HEK293 (cell line): ENCODE measurements at regions not wholly inside any gene's neighbourhood (a gene's known extent, or its start where the extent isn't known, plus 50 kb on each side); places are given as distances from the start of the nearest gene placed in this dataset.

Experiments
- CTCF ChIA-PET: fragments of 350-600 bp; formaldehyde crosslinking; extraction: SDS; loops from one replicate; lab custom pipeline; 2021; ENCODE audit warnings: antibody characterized with exemption; lab: Yijun Ruan, JAX
- POLR2A ChIA-PET: fragments of 300-600 bp; formaldehyde crosslinking; extraction: SDS; loops from one replicate; lab custom pipeline; 2020; ENCODE audit warnings: antibody characterized with exemption, inconsistent platforms; lab: Yijun Ruan, JAX
- H3K27ac ChIP-seq: fragments of 200-500 bp; sonication (Bioruptor generic); 2 replicates; pipeline ENCODE4 v1.5.1; 2014; ENCODE audit warnings: low read depth, low read length, control low read depth, inconsistent platforms; ENCODE audit errors: extremely low read depth
- H3K36me3 ChIP-seq, 2 experiments: fragments of 200-500 bp in 1 of 2; sonication (Bioruptor generic) in 1 of 2; 1 replicate in 1 of 2; 2 replicates in 1 of 2; pipeline ENCODE4 v1.5.1; 2014 to 2017; ENCODE audit warnings: inconsistent platforms in 2 of 2, low read length in 2 of 2; ENCODE audit not compliant: control insufficient read depth in 2 of 2, insufficient read depth in 1 of 2
- H3K4me1 ChIP-seq: fragments of 200-500 bp; sonication (Bioruptor generic); 2 replicates; pipeline ENCODE4 v1.5.1; 2014; ENCODE audit warnings: mild to moderate bottlenecking, low read length, inconsistent platforms; ENCODE audit not compliant: control insufficient read depth, insufficient read depth
- H3K4me3 ChIP-seq: 2 replicates; pipeline ENCODE4 v1.5.1; 2011; ENCODE audit warnings: low read depth, mild to moderate bottlenecking, control low read depth, low read length, moderate library complexity
- H3K9me3 ChIP-seq: fragments of 200-500 bp; sonication (Bioruptor generic); 2 replicates; pipeline ENCODE4 v1.5.1; 2014; ENCODE audit warnings: low read depth, low read length, inconsistent platforms; ENCODE audit not compliant: control insufficient read depth, insufficient read depth
- EGR2 ChIP-seq: fragments of 450-650 bp; formaldehyde crosslinking; IDR thresholded peaks from 2 replicates; pipeline ENCODE4 v1.5.1; 2016; ENCODE audit warnings: low read depth, missing biosample characterization, missing genetic modification characterization
- FEZF1 ChIP-seq: fragments of 450-650 bp; formaldehyde crosslinking; IDR thresholded peaks from 2 replicates; pipeline ENCODE4 v1.5.1; 2016; ENCODE audit warnings: missing biosample characterization, missing genetic modification characterization
- SCRT2 ChIP-seq: fragments of 450-650 bp; formaldehyde crosslinking; IDR thresholded peaks from 2 replicates; pipeline ENCODE4 v1.5.1; 2016; ENCODE audit warnings: missing biosample characterization, missing genetic modification characterization
- SP3 ChIP-seq: fragments of 450-650 bp; formaldehyde crosslinking; IDR thresholded peaks from 2 replicates; pipeline ENCODE4 v1.5.1; 2016; ENCODE audit warnings: missing biosample characterization, missing genetic modification characterization
- ZBTB17 ChIP-seq: fragments of 450-650 bp; formaldehyde crosslinking; IDR thresholded peaks from 2 replicates; pipeline ENCODE4 v1.5.1; 2016; ENCODE audit warnings: missing biosample characterization, missing genetic modification characterization
- ZFHX2 ChIP-seq: fragments of 450-650 bp; formaldehyde crosslinking; conservative IDR thresholded peaks from 2 replicates; pipeline ENCODE4 v1.5.1; 2016; ENCODE audit warnings: missing biosample characterization, missing genetic modification characterization
- ZFP69B ChIP-seq: fragments of 450-650 bp; formaldehyde crosslinking; IDR thresholded peaks from 2 replicates; pipeline ENCODE4 v1.5.1; 2016; ENCODE audit warnings: missing biosample characterization, missing genetic modification characterization
- ZNF2 ChIP-seq: fragments of 450-650 bp; formaldehyde crosslinking; IDR thresholded peaks from 2 replicates; pipeline ENCODE4 v1.5.1; 2016; ENCODE audit warnings: missing biosample characterization, missing genetic modification characterization
- ZNF335 ChIP-seq: fragments of 450-650 bp; formaldehyde crosslinking; conservative IDR thresholded peaks from 2 replicates; pipeline ENCODE4 v1.5.1; 2016; ENCODE audit warnings: missing biosample characterization, missing genetic modification characterization
- ZNF433 ChIP-seq: fragments of 450-650 bp; formaldehyde crosslinking; IDR thresholded peaks from 2 replicates; pipeline ENCODE4 v1.5.1; 2016; ENCODE audit warnings: missing biosample characterization, missing genetic modification characterization, low read depth
- ZNF501 ChIP-seq: fragments of 450-650 bp; formaldehyde crosslinking; IDR thresholded peaks from 2 replicates; pipeline ENCODE4 v1.5.1; 2016; ENCODE audit warnings: missing biosample characterization, missing genetic modification characterization
- ZNF610 ChIP-seq: fragments of 450-650 bp; formaldehyde crosslinking; IDR thresholded peaks from 2 replicates; pipeline ENCODE4 v1.5.1; 2016; ENCODE audit warnings: missing biosample characterization, missing genetic modification characterization, borderline replicate concordance
- ZNF707 ChIP-seq: fragments of 450-650 bp; formaldehyde crosslinking; IDR thresholded peaks from 2 replicates; pipeline ENCODE4 v1.5.1; 2016; ENCODE audit warnings: missing biosample characterization, missing genetic modification characterization
- ZNF843 ChIP-seq: fragments of 450-650 bp; formaldehyde crosslinking; IDR thresholded peaks from 2 replicates; pipeline ENCODE4 v1.5.1; 2016; ENCODE audit warnings: missing biosample characterization, missing genetic modification characterization
- ZSCAN30 ChIP-seq: fragments of 450-650 bp; IDR thresholded peaks from 2 replicates; pipeline ENCODE4 v1.5.1; 2018; ENCODE audit warnings: missing biosample characterization, mild to moderate bottlenecking, missing genetic modification characterization, moderate library complexity
- TF ChIP-seq, protein P1 (sequence below): fragments of 450-650 bp; formaldehyde crosslinking; optimal IDR thresholded peaks from 2 replicates; pipeline ENCODE3; 2016; ENCODE audit warnings: missing biosample characterization, mild to moderate bottlenecking, missing genetic modification characterization
- TF ChIP-seq, protein P2 (sequence below): fragments of 450-650 bp; formaldehyde crosslinking; IDR thresholded peaks from 2 replicates; pipeline ENCODE4 v1.5.1; 2016; ENCODE audit warnings: missing biosample characterization, missing genetic modification characterization
- TF ChIP-seq, protein P3 (sequence below): sonication (generic); formaldehyde crosslinking; IDR thresholded peaks from 2 replicates; pipeline ENCODE4 v1.8.1; 2022; ENCODE audit warnings: mild to moderate bottlenecking, moderate library complexity, missing genetic modification reagents
- TF ChIP-seq, protein P4 (sequence below): fragments of 450-650 bp; formaldehyde crosslinking; IDR thresholded peaks from 2 replicates; pipeline ENCODE4 v1.5.1; 2016; ENCODE audit warnings: missing biosample characterization, missing genetic modification characterization
- TF ChIP-seq, protein P5 (sequence below): fragments of 450-650 bp; formaldehyde crosslinking; IDR thresholded peaks from 2 replicates; pipeline ENCODE4 v1.5.1; 2016; ENCODE audit warnings: missing biosample characterization, missing genetic modification characterization
- TF ChIP-seq, protein P6 (sequence below): fragments of 450-650 bp; formaldehyde crosslinking; IDR thresholded peaks from 2 replicates; pipeline ENCODE4 v1.5.1; 2016; ENCODE audit warnings: missing biosample characterization, missing genetic modification characterization
- TF ChIP-seq, protein P7 (sequence below): fragments of 450-650 bp; formaldehyde crosslinking; IDR thresholded peaks from 2 replicates; pipeline ENCODE4 v1.5.1; 2016; ENCODE audit warnings: missing biosample characterization, missing genetic modification characterization
- TF ChIP-seq, protein P8 (sequence below): fragments of 450-650 bp; formaldehyde crosslinking; IDR thresholded peaks from 2 replicates; pipeline ENCODE4 v1.5.1; 2016; ENCODE audit warnings: missing biosample characterization, missing genetic modification characterization

DNA sequence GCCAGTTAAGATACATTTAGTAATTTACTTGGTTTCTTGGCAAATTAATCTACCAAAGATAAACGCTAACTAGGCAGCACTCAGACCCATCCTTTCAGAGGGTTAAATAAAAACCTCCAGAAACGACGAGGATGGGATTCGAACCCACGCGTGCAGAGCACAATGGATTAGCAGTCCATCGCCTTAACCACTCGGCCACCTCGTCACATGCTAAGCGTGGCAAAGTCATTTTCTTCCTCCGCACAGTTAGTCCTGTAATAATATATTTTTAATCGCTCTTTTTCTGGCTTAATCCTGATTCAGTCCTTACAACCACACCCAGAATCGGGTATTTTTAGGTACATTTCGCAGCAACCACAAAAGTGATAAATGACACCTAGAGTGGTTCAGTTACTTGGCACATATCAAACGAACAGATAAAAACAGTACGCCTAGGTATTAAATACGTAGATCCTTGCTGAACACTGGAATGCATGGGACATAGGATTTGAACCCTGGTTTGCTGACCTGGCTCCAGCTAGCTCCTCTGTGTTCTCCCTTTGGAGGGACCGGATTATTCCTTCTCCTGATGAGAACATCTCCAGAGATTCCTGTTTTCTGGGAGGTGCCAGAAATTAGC, 71.6 kb downstream of the GPX5 start:
- peak overlapping the region; percentile 37; the same call in 1 of the 2 replicates for H3K27ac ChIP-seq
- no peaks in the 10 kb centered on the region for H3K36me3 ChIP-seq
- H3K4me3 ChIP-seq, result peak overlapping the region; percentile 48
- no peaks in the 10 kb centered on the region for H3K4me1 ChIP-seq
- CTCF ChIA-PET, result interaction anchor here (0.7 to 1.6 kb wide), 4 partner anchors 9 to 54 kb away, joined by 3 to 6 read pairs (median 4); no protein-coding TSS in a partner anchor
- POLR2A ChIA-PET, result interaction anchor here (0.5 to 2.5 kb wide), 4 partner anchors 8 to 77 kb away, joined by 3 to 16 read pairs (median 6); a partner anchor contains a TSS
- H3K9me3 ChIP-seq, result no peaks in the 10 kb centered on the region
- TF ChIP-seq, protein P1, sequence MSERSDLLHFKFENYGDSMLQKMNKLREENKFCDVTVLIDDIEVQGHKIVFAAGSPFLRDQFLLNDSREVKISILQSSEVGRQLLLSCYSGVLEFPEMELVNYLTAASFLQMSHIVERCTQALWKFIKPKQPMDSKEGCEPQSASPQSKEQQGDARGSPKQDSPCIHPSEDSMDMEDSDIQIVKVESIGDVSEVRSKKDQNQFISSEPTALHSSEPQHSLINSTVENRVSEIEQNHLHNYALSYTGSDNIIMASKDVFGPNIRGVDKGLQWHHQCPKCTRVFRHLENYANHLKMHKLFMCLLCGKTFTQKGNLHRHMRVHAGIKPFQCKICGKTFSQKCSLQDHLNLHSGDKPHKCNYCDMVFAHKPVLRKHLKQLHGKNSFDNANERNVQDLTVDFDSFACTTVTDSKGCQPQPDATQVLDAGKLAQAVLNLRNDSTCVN, result peak; percentile 18
- TF ChIP-seq SCRT2 (tag by site-specific recombination), result no peak; the same call in 1 of the 2 replicates
- TF ChIP-seq, protein P2, sequence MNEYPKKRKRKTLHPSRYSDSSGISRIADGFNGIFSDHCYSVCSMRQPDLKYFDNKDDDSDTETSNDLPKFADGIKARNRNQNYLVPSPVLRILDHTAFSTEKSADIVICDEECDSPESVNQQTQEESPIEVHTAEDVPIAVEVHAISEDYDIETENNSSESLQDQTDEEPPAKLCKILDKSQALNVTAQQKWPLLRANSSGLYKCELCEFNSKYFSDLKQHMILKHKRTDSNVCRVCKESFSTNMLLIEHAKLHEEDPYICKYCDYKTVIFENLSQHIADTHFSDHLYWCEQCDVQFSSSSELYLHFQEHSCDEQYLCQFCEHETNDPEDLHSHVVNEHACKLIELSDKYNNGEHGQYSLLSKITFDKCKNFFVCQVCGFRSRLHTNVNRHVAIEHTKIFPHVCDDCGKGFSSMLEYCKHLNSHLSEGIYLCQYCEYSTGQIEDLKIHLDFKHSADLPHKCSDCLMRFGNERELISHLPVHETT (tag by site-specific recombination), result peak; percentile 86
- TF ChIP-seq, protein P3, sequence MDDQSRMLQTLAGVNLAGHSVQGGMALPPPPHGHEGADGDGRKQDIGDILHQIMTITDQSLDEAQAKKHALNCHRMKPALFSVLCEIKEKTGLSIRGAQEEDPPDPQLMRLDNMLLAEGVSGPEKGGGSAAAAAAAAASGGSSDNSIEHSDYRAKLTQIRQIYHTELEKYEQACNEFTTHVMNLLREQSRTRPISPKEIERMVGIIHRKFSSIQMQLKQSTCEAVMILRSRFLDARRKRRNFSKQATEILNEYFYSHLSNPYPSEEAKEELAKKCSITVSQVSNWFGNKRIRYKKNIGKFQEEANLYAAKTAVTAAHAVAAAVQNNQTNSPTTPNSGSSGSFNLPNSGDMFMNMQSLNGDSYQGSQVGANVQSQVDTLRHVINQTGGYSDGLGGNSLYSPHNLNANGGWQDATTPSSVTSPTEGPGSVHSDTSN (CRISPR knock-in tag), result no peak
- TF ChIP-seq, protein P4, sequence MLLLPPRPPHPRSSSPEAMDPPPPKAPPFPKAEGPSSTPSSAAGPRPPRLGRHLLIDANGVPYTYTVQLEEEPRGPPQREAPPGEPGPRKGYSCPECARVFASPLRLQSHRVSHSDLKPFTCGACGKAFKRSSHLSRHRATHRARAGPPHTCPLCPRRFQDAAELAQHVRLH (tag by site-specific recombination), result peak; percentile 86
- TF ChIP-seq ZNF433, result no peak
- peak; percentile 87 for TF ChIP-seq ZNF501 (tag by site-specific recombination)
- TF ChIP-seq, protein P5, sequence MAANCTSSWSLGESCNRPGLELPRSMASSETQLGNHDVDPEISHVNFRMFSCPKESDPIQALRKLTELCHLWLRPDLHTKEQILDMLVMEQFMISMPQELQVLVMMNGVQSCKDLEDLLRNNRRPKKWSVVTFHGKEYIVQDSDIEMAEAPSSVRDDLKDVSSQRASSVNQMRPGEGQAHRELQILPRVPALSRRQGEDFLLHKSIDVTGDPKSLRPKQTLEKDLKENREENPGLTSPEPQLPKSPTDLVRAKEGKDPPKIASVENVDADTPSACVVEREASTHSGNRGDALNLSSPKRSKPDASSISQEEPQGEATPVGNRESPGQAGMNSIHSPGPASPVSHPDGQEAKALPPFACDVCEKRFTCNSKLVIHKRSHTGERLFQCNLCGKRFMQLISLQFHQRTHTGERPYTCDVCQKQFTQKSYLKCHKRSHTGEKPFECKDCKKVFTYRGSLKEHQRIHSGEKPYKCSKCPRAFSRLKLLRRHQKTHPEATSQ (tag by site-specific recombination), result 0 out of 2 replicates have a peak, but pooled peaks have one; percentile 21
- no peak for TF ChIP-seq ZNF707
- TF ChIP-seq, protein P6, sequence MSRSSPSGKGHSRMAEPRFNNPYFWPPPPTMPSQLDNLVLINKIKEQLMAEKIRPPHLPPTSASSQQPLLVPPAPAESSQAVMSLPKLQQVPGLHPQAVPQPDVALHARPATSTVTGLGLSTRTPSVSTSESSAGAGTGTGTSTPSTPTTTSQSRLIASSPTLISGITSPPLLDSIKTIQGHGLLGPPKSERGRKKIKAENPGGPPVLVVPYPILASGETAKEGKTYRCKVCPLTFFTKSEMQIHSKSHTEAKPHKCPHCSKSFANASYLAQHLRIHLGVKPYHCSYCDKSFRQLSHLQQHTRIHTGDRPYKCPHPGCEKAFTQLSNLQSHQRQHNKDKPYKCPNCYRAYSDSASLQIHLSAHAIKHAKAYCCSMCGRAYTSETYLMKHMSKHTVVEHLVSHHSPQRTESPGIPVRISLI (tag by site-specific recombination), result peak; percentile 83; the same call in 1 of the 2 replicates
- peak; percentile 50; the same call in 1 of the 2 replicates for TF ChIP-seq ZNF843
- TF ChIP-seq EGR2 (tag by site-specific recombination), result 0 out of 2 replicates have a peak, but pooled peaks have one; percentile 6
- peak; percentile 88 for TF ChIP-seq ZNF2
- peak; percentile 74; the same call in 1 of the 2 replicates for TF ChIP-seq ZSCAN30 (tag by site-specific recombination)
- TF ChIP-seq ZFHX2 (tag by site-specific recombination), result 0 out of 2 replicates have a peak, but pooled peaks have one; percentile 31
- TF ChIP-seq, protein P7, sequence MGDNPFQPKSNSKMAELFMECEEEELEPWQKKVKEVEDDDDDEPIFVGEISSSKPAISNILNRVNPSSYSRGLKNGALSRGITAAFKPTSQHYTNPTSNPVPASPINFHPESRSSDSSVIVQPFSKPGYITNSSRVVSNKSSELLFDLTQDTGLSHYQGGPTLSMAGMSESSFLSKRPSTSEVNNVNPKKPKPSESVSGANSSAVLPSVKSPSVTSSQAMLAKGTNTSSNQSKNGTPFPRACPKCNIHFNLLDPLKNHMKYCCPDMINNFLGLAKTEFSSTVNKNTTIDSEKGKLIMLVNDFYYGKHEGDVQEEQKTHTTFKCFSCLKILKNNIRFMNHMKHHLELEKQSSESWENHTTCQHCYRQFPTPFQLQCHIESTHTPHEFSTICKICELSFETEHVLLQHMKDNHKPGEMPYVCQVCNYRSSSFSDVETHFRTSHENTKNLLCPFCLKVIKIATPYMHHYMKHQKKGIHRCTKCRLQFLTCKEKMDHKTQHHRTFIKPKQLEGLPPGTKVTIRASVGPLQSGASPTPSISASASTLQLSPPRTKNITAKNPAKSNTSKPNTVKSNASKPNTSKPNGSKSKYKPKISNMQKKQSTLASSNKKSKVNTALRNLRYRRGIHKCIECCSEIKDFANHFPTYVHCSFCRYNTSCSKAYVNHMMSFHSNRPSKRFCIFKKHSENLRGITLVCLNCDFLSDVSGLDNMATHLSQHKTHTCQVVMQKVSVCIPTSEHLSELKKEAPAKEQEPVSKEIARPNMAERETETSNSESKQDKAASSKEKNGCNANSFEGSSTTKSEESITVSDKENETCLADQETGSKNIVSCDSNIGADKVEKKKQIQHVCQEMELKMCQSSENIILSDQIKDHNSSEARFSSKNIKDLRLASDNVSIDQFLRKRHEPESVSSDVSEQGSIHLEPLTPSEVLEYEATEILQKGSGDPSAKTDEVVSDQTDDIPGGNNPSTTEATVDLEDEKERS (tag by site-specific recombination), result no peak
- peak; percentile 12 for TF ChIP-seq SP3 (tag by site-specific recombination)
- peak; percentile 57; the same call in 1 of the 2 replicates for TF ChIP-seq ZNF335
- 0 out of 2 replicates have a peak, but pooled peaks have one; percentile 43 for TF ChIP-seq ZFP69B
- peak; percentile 94 for TF ChIP-seq ZBTB17 (tag by site-specific recombination)
- TF ChIP-seq FEZF1 (tag by site-specific recombination), result peak; percentile 37; the same call in 1 of the 2 replicates
- TF ChIP-seq, protein P8, sequence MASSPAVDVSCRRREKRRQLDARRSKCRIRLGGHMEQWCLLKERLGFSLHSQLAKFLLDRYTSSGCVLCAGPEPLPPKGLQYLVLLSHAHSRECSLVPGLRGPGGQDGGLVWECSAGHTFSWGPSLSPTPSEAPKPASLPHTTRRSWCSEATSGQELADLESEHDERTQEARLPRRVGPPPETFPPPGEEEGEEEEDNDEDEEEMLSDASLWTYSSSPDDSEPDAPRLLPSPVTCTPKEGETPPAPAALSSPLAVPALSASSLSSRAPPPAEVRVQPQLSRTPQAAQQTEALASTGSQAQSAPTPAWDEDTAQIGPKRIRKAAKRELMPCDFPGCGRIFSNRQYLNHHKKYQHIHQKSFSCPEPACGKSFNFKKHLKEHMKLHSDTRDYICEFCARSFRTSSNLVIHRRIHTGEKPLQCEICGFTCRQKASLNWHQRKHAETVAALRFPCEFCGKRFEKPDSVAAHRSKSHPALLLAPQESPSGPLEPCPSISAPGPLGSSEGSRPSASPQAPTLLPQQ (tag by site-specific recombination), result peak; percentile 51; the same call in 1 of the 2 replicates
- peak; percentile 36; the same call in 1 of the 2 replicates for TF ChIP-seq ZNF610 (tag by site-specific recombination)
